ENCODE measurements at regions not wholly inside any gene's neighbourhood (a gene's known extent, or its start where the extent isn't known, plus 50 kb on each side); places are given as distances from the start of the nearest gene placed in this dataset.

DNA sequence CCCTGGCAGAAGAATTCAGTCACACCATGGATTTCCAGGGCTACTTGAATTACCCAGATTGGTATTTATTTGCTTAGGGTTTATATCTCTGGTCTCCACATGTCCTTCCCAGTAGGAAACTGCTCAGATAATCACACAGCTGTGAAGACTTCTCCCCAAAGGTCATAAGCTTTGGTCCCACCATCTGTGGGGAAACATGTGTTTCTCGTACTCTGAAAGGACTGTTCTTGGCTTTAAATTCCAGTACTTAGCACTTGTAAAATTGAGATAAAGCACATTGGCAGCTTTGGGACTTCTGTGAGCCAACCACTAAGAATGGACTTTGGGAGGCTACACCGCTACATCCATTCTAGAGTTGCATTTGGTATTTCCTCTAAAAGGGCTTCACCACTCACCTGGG lies 205.3 kb upstream of the FOXA2 start:
- intact Hi-C loops (cut with DNase I, micrococcal nuclease), result no loop called here
- no peaks in the 10 kb centered on the region for H3K4me1 ChIP-seq (ENCODE audit: insufficient read depth, low read length)
- DNase-seq (no peak), ATAC-seq (ENCODE audit: poor library complexity) (no peak)
- H3K4me3 Mint-ChIP-seq, result no peak overlapping the region
- CTCF ChIA-PET, result no interaction called here
- H3K4me1 Mint-ChIP-seq (ENCODE audit: low read depth), result no peaks in the 10 kb centered on the region
- TF ChIP-seq CTCF (IDR thresholded peaks at IDR 0.05), result no peak
- H3K27me3 Mint-ChIP-seq, result peaks cover 4% of the 10 kb centered on the region
- no peak overlapping the region for H3K4me3 ChIP-seq (ENCODE audit: low read length)
- H3K27ac ChIP-seq (ENCODE audit: low read depth in 1 of 2, low read length in 2 of 2), result no peak overlapping the region
- H3K27ac Mint-ChIP-seq, result no peak overlapping the region
- H3K36me3 ChIP-seq (ENCODE audit: insufficient read depth, low read length), result no peaks in the 10 kb centered on the region
- POLR2A ChIA-PET, result no interaction called here
- H3K9me3 Mint-ChIP-seq, result peaks cover 3% of the 10 kb centered on the region
- H3K9me3 ChIP-seq (ENCODE audit: control insufficient read depth in 1 of 2, insufficient read depth in 1 of 2, low read length in 2 of 2), result no peaks in the 10 kb centered on the region
- H3K36me3 Mint-ChIP-seq (ENCODE audit: low read depth), result no peaks in the 10 kb centered on the region
- no peaks in the 10 kb centered on the region for H3K27me3 ChIP-seq (ENCODE audit: control insufficient read depth in 1 of 2, insufficient read depth in 2 of 2, low read length in 2 of 2)

DNA sequence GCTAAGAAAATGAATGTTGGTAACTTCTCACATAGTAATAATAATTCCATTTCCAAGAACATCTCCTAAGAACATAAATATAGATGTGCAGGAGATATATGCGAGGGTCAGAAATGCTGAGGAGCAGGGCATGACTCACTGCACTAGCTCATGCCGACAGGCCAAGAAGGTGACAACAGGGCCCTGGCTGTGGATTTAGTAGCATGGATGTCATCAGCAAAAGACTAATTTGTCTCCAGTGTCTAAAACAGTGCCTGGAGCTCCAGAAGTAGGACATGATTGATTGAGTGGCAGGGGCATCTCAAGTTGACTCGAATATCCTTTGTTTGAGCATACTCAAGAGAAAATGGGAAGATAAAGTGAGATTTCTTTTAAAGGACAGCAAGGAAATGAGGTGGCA lies 207.0 kb upstream of the FOXA2 start:
- ATAC-seq (ENCODE audit: poor library complexity), result no peak
- Mint-ChIP-seq H3K27ac (no peak overlapping the region), H3K27me3 (peaks cover 4% of the 10 kb centered on the region), H3K4me3 (no peak overlapping the region), H3K36me3 (ENCODE audit: low read depth) (no peaks in the 10 kb centered on the region), H3K9me3 (peaks cover 3% of the 10 kb centered on the region), H3K4me1 (ENCODE audit: low read depth) (no peaks in the 10 kb centered on the region)
- no peak overlapping the region for H3K27ac ChIP-seq (ENCODE audit: low read depth in 1 of 2, low read length in 2 of 2)
- CTCF ChIA-PET, result no interaction called here
- intact Hi-C loops (cut with DNase I, micrococcal nuclease), result no loop called here
- H3K27me3 ChIP-seq (ENCODE audit: control insufficient read depth in 1 of 2, insufficient read depth in 2 of 2, low read length in 2 of 2), result no peaks in the 10 kb centered on the region
- no peaks in the 10 kb centered on the region for H3K36me3 ChIP-seq (ENCODE audit: insufficient read depth, low read length)
- H3K9me3 ChIP-seq (ENCODE audit: control insufficient read depth in 1 of 2, insufficient read depth in 1 of 2, low read length in 2 of 2), result no peaks in the 10 kb centered on the region
- POLR2A ChIA-PET, result no interaction called here
- no peaks in the 10 kb centered on the region for H3K4me1 ChIP-seq (ENCODE audit: insufficient read depth, low read length)
- no peak for DNase-seq
- TF ChIP-seq CTCF (IDR thresholded peaks at IDR 0.05), result no peak
- no peak overlapping the region for H3K4me3 ChIP-seq (ENCODE audit: low read length)

DNA sequence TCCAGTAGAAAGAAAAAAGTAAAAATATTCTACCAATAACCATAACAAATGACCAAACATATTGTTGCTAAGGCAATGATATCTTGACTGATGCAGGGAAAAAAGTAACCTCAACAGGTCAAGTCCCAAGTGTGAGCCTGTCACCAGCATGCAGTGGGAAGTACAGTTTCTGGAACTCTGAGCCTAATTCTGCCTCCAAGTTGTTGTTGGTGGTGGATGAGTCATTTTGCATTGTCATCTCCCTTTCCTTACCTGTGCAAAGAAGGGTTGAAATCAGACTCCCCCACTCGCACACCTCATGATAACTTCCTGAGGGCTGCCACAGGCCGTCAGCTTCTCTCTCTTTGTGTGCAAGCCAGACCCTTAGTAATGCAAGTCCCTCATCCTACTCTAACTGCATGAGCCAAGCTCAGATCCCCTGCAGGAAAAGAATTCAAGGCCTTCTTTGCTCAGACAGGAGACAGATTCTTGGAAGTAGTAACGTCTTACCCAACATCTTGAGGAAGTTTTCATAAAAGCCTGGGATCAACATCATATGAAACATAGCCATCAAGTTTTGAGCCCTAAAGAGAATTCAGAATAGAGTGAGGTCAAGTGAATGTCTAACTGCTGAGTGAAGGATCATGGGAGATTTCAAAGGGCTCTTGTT lies 207.6 kb upstream of the FOXA2 start:
- Mint-ChIP-seq H3K4me3 (no peak overlapping the region), H3K36me3 (ENCODE audit: low read depth) (no peaks in the 10 kb centered on the region), H3K27ac (no peak overlapping the region), H3K4me1 (ENCODE audit: low read depth) (no peaks in the 10 kb centered on the region), H3K27me3 (peaks cover 4% of the 10 kb centered on the region), H3K9me3 (peaks cover 3% of the 10 kb centered on the region)
- Histone ChIP-seq H3K4me1 (ENCODE audit: insufficient read depth, low read length) (no peaks in the 10 kb centered on the region), H3K9me3 (ENCODE audit: control insufficient read depth in 1 of 2, insufficient read depth in 1 of 2, low read length in 2 of 2) (no peaks in the 10 kb centered on the region), H3K27ac (ENCODE audit: low read depth in 1 of 2, low read length in 2 of 2) (no peak overlapping the region), H3K4me3 (ENCODE audit: low read length) (no peak overlapping the region), H3K27me3 (ENCODE audit: control insufficient read depth in 1 of 2, insufficient read depth in 2 of 2, low read length in 2 of 2) (no peaks in the 10 kb centered on the region), H3K36me3 (ENCODE audit: insufficient read depth, low read length) (no peaks in the 10 kb centered on the region)
- DNase-seq (no peak), ATAC-seq (ENCODE audit: poor library complexity) (no peak)
- no peak for TF ChIP-seq CTCF (IDR thresholded peaks at IDR 0.05)
- intact Hi-C loops (cut with DNase I, micrococcal nuclease), result no loop called here
- CTCF ChIA-PET, result no interaction called here
- POLR2A ChIA-PET, result no interaction called here

Data from CD4-positive, alpha-beta T cell (primary cell).